Glutamatergic neuron (in vitro differentiated cells): ENCODE measurements at regions not wholly inside any gene's neighbourhood (a gene's known extent, or its start where the extent isn't known, plus 50 kb on each side); places are given as distances from the start of the nearest gene placed in this dataset.

Experiments used
- DNase-seq: peaks from one replicate; pipeline ENCODE4 v3.0.0; 2022
- H3K27ac Mint-ChIP-seq: one replicate; pipeline ENCODE4 v1.8.0; 2020; ENCODE audit warnings: mild to moderate bottlenecking, mixed read lengths, inconsistent platforms; ENCODE audit not compliant: unreplicated experiment
- H3K27me3 Mint-ChIP-seq: one replicate; pipeline ENCODE4 v1.8.0; 2020; ENCODE audit warnings: mild to moderate bottlenecking, moderate library complexity, mixed read lengths, inconsistent platforms; ENCODE audit not compliant: unreplicated experiment
- H3K36me3 Mint-ChIP-seq: one replicate; pipeline ENCODE4 v1.8.0; 2020; ENCODE audit warnings: mild to moderate bottlenecking, mixed read lengths, inconsistent platforms; ENCODE audit not compliant: unreplicated experiment
- H3K4me1 Mint-ChIP-seq: one replicate; pipeline ENCODE4 v1.8.0; 2020; ENCODE audit warnings: mild to moderate bottlenecking, low read depth, mixed read lengths, inconsistent platforms; ENCODE audit not compliant: unreplicated experiment
- H3K4me3 Mint-ChIP-seq: one replicate; pipeline ENCODE4 v1.8.0; 2020; ENCODE audit warnings: mild to moderate bottlenecking, mixed read lengths, inconsistent platforms; ENCODE audit not compliant: unreplicated experiment
- H3K9me3 Mint-ChIP-seq: one replicate; pipeline ENCODE4 v1.8.0; 2020; ENCODE audit warnings: mild to moderate bottlenecking, moderate library complexity, mixed read lengths, inconsistent platforms; ENCODE audit not compliant: unreplicated experiment
- CTCF ChIP-seq: fragments of 200-600 bp; sonication (generic); IDR thresholded peaks from one replicate; pipeline ENCODE4 v1.5.0; 2021; ENCODE audit not compliant: partially characterized antibody, unreplicated experiment

- H3K4me1 Mint-ChIP-seq: no peaks in the 10 kb centered on the region
- peaks cover 2% of the 10 kb centered on the region for H3K27me3 Mint-ChIP-seq
- H3K4me3 Mint-ChIP-seq: no peak overlapping the region
- no peak for TF ChIP-seq CTCF
- no peak overlapping the region for H3K27ac Mint-ChIP-seq
- no peak for DNase-seq
- no peaks in the 10 kb centered on the region for H3K9me3 Mint-ChIP-seq
- H3K36me3 Mint-ChIP-seq: no peaks in the 10 kb centered on the region
Observed at GRCh38 chr6:22473991-22474682, 95.2 kb upstream of the HDGFL1 start.

GRCh38 chr6:22476811-22477390 is 92.5 kb upstream of the HDGFL1 start:
- no peak for DNase-seq

DNA sequence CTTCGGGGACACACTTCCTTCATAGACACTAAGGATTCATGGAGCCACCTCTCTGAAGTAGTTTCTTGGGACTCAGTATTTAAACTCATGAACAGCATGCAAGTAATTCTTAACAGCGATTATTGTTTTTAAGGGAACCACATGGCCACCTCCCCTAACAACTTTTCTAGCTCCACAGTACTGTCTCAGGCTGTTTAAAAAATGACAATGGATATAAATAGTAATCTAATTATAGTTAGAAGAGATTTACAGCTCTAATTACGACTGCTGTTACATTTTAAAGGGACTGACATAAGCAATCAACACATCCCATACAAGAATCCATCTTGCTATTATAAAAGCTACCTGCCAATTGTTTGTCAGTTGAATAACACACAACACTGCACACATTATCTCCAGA is 72.1 kb upstream of the HDGFL1 start:
- H3K36me3 Mint-ChIP-seq: no peaks in the 10 kb centered on the region

More at GRCh38 chr6:22476811-22477390, 92.5 kb upstream of the HDGFL1 start:
- TF ChIP-seq CTCF: no peak
- H3K4me3 Mint-ChIP-seq: no peak overlapping the region
- H3K27ac Mint-ChIP-seq: no peak overlapping the region
- no peaks in the 10 kb centered on the region for H3K36me3 Mint-ChIP-seq
- no peaks in the 10 kb centered on the region for H3K9me3 Mint-ChIP-seq
- no peaks in the 10 kb centered on the region for H3K4me1 Mint-ChIP-seq
- H3K27me3 Mint-ChIP-seq: no peaks in the 10 kb centered on the region

DNA sequence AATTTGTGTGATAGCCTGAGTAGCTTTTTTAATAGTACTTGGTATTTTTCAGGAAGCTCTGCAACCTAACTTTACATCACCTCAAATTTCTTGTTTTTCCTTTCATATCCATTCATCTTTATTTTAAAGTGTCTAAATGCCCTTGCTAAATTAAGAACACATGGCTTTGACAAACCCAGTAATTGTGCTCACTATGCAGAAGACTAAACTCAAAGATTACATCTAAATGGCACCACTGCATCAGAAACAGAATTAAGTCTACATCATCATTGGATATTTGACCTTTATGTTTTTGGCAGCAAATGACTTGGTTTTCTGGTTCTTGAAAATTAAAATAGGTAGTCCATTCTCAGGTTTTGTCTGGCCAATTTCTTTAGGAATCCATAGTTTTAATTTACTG is 69.6 kb upstream of the HDGFL1 start:
- no peak overlapping the region for H3K4me3 Mint-ChIP-seq
- H3K4me1 Mint-ChIP-seq: no peaks in the 10 kb centered on the region
- H3K27ac Mint-ChIP-seq: no peak overlapping the region
- H3K9me3 Mint-ChIP-seq: no peaks in the 10 kb centered on the region
- DNase-seq: no peak
- no peaks in the 10 kb centered on the region for H3K36me3 Mint-ChIP-seq
- no peaks in the 10 kb centered on the region for H3K27me3 Mint-ChIP-seq
- no peak for TF ChIP-seq CTCF

More for the DNA sequence above, 72.1 kb upstream of the HDGFL1 start:
- DNase-seq: no peak
- Mint-ChIP-seq H3K4me3 (no peak overlapping the region), H3K27me3 (no peaks in the 10 kb centered on the region), H3K4me1 (no peaks in the 10 kb centered on the region), H3K9me3 (no peaks in the 10 kb centered on the region), H3K27ac (no peak overlapping the region)
- no peak for TF ChIP-seq CTCF

DNA sequence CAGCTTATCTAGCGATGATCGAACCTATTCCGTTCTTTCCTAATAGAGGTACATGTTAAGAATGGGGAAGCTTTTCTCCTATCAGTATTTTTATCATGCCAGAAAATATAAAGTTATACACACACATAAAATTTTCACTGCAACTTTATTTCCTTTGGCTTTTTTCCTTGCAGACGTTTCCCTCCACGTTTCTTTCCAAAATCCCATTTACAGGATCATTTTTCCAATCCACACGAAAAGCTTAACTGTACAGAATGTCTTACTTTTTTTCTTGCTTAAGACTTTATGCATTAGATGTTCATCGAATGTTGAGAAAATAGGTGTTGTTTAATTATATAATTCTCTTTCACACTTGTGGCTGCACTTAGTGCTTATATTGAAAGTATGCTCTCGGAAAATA is 62.9 kb upstream of the HDGFL1 start:
- TF ChIP-seq CTCF: no peak
- Mint-ChIP-seq H3K4me3 (no peak overlapping the region), H3K27ac (no peak overlapping the region), H3K36me3 (no peaks in the 10 kb centered on the region), H3K27me3 (no peaks in the 10 kb centered on the region), H3K4me1 (peaks cover 9% of the 10 kb centered on the region), H3K9me3 (no peaks in the 10 kb centered on the region)
- no peak for DNase-seq
